ENCODE measurements at regions not wholly inside any gene's neighbourhood (a gene's known extent, or its start where the extent isn't known, plus 50 kb on each side); places are given as distances from the start of the nearest gene placed in this dataset.

- no peak for DNase-seq
These were observed 363.5 kb downstream of the CBLN2 start for GRCh38 chr18:72180689-72181088.

DNA sequence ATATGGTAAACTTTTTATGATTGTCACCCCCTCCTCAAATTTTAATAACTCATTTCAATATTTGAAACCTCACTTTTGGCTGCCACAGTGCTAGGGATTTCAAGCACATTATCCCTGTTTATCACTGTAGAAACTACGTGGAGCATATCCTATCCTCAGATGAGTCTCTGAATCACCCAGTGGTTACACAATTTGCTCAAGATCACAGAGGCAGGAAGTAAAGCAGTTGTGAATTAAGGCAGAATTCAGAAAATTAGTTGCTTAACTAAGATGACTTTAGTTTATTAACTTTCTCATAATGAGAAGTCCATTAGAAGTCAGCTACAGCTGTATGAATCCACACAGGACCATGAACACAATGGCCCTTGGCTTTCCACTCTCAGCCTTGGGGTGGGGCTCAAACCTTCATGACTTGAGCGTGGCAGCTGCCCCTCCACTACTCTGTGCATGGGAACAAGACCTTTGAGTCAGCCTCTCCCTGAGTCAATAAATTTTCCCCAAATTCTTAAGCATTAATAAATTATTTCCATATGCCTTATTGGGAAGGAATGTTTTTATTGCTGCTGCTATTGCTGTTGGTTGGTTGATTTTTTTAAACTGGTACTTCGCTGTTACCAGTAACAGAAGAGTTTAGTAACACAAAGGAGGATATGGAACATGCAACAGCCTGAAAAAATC lies 369.0 kb downstream of the CBLN2 start:
- DNase-seq, result no peak

- no peak for DNase-seq
These were observed 372.5 kb downstream of the CBLN2 start for GRCh38 chr18:72171596-72171995.

GRCh38 chr18:72161691-72162090 lies 382.5 kb downstream of the CBLN2 start:
- DNase-seq, result no peak

- no peak for DNase-seq
These were observed 383.4 kb downstream of the CBLN2 start for GRCh38 chr18:72160510-72161445.

DNA sequence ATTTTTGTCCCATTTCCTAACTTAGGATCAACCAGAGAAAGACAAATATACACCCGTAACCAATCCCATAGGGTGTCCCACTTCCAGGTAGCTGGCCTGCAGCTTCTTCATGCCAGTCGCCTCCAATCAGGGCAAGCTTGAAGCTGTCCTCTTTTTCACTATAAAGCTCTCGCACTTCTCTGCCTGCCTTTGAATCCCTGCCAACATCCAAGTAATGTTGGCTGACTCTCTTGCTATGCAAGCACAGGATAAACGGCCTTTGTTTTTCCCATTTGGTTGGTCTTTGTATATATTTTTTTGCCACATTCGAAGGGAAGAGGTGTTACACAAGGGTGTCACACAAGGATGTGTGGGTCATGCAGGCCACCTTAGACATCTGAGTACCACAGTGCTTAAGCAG lies 388.8 kb downstream of the CBLN2 start:
- no peak for DNase-seq

GRCh38 chr18:72154926-72155325 lies 389.2 kb downstream of the CBLN2 start:
- no peak for DNase-seq

GRCh38 chr18:72152935-72153334 lies 391.2 kb downstream of the CBLN2 start:
- no peak for DNase-seq

DNA sequence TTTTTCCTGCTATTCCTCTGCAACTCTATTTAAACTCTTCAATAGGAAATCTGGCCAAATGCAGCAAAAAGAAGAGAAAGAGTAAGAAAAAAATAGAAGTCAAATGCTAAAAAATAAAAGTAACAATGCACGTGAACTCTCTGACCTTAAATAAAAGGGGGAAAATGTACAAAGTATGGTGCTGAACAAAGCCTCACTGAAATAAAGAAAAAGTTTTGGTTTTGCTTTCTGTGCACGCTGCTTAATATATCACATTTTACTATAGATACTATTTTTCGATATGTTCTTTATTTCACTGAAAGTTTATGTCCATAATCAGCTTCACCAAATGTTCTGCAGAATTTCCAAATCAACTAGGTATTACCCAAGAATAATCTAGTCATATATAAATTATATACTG lies 396.3 kb downstream of the CBLN2 start:
- no peak for DNase-seq

DNA sequence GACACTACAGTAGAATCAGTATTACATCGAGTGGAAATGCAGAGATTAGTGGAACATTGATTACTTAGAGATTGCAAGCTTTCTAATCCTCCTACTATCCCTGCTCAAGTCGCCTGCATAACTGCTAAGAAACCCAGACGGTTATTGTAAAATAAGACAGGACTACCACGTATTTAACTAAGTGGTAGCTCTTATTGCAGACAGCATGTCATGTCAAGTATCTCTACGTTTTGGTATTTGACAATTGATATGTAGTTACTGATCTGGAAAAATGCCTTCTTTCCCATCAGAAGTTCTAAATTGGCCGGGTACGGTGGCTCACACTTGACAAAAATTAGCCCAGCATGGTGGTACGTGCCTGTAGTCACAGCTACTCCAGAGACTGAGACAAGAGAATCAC lies 404.1 kb downstream of the CBLN2 start:
- no peak for DNase-seq

GRCh38 chr18:72128649-72129048 lies 415.5 kb downstream of the CBLN2 start:
- no peak for DNase-seq

- DNase-seq, result no peak
These were observed 422.0 kb downstream of the CBLN2 start for GRCh38 chr18:72122103-72122502.

GRCh38 chr18:72119082-72119481 lies 425.1 kb downstream of the CBLN2 start:
- no peak for DNase-seq

DNA sequence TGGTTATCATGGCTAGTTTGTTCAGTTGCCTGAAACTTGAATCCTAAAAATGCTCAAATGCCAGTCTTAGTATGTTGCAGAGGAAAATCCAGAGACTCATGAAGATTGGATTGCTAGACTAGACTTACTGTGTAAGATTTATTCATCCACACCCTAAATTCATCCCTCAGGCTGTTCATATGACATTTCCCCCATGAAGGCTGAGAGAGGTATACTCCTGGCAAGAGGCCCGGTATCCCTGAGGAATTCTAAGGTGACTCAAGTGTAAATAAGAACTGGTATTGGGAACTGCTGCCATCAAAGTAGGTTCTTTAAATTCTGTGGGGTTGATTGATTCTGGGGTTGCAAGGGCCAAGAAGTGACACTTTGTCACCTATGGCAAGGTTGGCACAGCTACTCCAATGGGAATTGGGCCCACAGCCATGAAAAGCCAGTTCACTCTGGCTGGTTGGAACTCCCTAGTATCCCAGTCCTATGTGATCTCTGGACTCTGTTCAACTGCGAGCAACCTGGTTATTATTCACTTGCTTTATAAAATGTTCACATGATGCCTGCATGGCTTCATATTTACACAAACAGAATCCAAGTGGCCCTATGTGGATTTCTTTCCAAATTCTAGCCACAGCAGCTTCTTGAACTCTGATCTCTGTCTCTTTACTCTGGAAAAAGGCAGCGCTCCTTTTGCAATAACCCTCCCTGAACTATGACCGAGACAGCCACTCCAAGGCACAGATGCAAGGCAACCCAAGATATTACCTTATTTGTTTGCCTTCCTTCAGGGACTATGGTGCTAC lies 429.1 kb downstream of the CBLN2 start:
- no peak for DNase-seq

- DNase-seq, result no peak
These were observed 436.3 kb downstream of the CBLN2 start for GRCh38 chr18:72107647-72108383.

DNA sequence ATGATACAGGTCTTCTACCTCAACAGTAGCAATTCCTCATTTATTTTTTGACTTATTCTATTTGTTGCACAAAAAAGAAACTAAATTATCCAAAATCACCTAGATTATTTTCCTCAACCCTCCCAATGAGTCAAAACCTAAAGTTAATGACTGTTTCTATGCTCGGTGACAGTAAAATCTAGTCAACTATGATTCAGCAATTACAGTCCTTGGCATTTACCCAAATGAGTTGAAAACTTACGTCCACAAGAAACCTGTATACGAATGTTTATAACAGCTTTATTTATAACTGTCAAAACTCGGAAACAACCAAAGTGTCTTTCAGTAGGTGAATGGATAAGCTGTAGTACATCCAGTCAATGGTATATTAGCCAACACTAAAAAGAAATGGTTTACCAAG lies 439.3 kb downstream of the CBLN2 start:
- DNase-seq, result no peak

GRCh38 chr18:72102412-72102811 lies 441.7 kb downstream of the CBLN2 start:
- no peak for DNase-seq

- DNase-seq, result no peak
These were observed 443.6 kb downstream of the CBLN2 start for GRCh38 chr18:72100465-72101004.

DNA sequence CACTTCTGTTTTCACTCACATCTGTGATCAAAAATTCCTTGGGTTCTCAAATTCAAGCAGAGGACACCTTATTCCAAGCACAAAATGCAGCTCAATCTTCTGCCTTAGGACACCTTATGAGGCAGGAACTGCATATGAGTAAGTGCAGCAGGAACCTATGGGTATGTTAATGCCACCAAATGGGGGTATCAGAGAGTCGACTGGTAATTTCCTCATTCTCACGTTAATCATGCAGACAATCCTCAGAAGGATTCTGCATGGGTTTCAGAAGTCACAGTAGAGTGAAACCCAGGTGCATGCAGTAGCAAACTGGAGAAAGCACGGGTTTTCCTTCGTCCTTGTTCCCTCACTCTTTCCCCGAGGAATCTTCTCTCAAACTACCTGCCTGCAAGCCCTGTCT lies 452.8 kb downstream of the CBLN2 start:
- no peak for DNase-seq

DNA sequence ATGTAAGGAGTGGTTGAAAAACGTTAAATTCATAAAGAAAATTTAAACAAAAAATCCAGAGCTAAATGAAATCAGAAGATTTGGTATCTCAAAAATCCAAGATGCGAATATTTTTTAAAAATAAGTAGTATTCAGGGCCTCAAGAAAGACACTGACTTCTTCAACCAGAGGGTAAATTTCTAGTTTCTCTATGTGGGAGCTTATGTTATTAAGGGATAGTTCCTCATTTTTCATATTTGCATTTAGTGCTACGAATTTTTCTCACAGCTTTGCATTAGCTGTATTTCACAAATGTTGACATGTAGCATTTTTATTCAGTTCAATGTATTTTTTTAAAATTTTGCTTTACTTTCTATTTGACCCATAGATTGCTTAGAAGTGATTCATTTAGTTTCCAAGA lies 454.7 kb downstream of the CBLN2 start:
- DNase-seq, result no peak

GRCh38 chr18:72086421-72086820 lies 457.7 kb downstream of the CBLN2 start:
- peak; percentile 7 for DNase-seq

DNA sequence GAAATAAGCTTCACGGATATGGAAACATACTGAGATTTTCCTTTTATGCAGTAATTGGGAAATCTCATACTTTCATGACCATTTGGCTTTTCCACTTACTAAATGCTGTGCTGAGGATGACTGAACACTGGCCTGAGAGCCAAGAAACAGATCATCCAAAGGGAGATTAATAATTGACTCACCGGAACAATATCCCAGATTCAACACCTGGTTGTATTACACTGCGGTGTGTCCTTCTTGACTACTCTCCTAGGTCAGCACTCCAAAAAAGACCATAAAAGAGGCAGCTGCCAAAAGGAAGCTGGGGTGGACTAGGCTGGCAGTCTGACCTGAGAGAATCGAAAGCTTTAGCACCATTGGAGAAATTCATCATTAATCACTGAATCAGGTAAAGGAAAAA lies 469.1 kb downstream of the CBLN2 start:
- DNase-seq, result no peak

DNA sequence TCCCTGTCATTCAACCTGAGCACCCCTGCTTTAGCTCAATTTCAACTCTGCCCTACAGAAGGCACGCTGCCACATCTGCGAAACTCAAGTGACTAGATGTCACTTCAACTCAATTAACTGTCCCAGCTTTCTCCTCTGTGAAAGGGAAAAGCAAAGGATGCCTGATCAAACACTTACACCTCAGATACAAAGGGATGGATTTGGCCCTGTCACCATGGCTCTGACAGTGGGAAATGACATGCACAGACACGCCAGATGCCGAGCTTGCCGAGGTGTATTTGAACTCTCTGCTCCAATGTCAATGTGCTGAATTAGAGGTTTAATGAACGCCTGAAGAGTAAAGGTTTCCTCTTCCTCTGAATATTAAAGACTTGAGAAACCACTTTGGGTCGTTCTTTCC lies 481.1 kb downstream of the CBLN2 start:
- no peak for DNase-seq
